GM21447 (cell line): ENCODE measurements at regions not wholly inside any gene's neighbourhood (a gene's known extent, or its start where the extent isn't known, plus 50 kb on each side); places are given as distances from the start of the nearest gene placed in this dataset.
"Not testable (repeated sequence)": the region's sequence is repeated elsewhere in the genome, so short reads cannot be mapped to it uniquely, and the experiment has no call there.

ENCODE experiments used
- ATAC-seq: cut with Tn5 transposase; IDR thresholded peaks from one replicate; pipeline ENCODE4 v1.9.1; 2021; ENCODE audit not compliant: unreplicated experiment

- ATAC-seq = no peak
These were observed 128.0 kb downstream of the BARX2 start for GRCh38 chr11:129503646-129504045.

GRCh38 chr11:129505266-129505665, 129.6 kb downstream of the BARX2 start:
- ATAC-seq = no peak

GRCh38 chr11:129508163-129508562, 132.5 kb downstream of the BARX2 start:
- ATAC-seq = no peak

GRCh38 chr11:129528296-129528695, 152.6 kb downstream of the BARX2 start:
- no peak for ATAC-seq

- no peak for ATAC-seq
These were observed 154.7 kb downstream of the BARX2 start for GRCh38 chr11:129530154-129530895.

GRCh38 chr11:129533395-129533794, 157.7 kb downstream of the BARX2 start:
- no peak for ATAC-seq

GRCh38 chr11:129536338-129536737, 160.7 kb downstream of the BARX2 start:
- no peak for ATAC-seq

- ATAC-seq = no peak
These were observed 162.7 kb downstream of the BARX2 start for GRCh38 chr11:129538323-129538722.

- no peak for ATAC-seq
These were observed 168.1 kb downstream of the BARX2 start for GRCh38 chr11:129543515-129544290.

- no peak for ATAC-seq
These were observed 169.0 kb downstream of the BARX2 start for GRCh38 chr11:129544691-129545090.

- ATAC-seq = no peak
These were observed 170.6 kb downstream of the BARX2 start for GRCh38 chr11:129546266-129546665.

- ATAC-seq = no peak
These were observed 181.8 kb downstream of the BARX2 start for GRCh38 chr11:129557421-129557820.

- no peak for ATAC-seq
These were observed 193.4 kb downstream of the BARX2 start for GRCh38 chr11:129569007-129569406.

GRCh38 chr11:129572667-129573066, 197.0 kb downstream of the BARX2 start:
- ATAC-seq = not testable (repeated sequence)

GRCh38 chr11:129573161-129573560, 197.5 kb downstream of the BARX2 start:
- no peak for ATAC-seq

GRCh38 chr11:129574431-129574830, 198.8 kb downstream of the BARX2 start:
- no peak for ATAC-seq

- no peak for ATAC-seq
These were observed 201.0 kb downstream of the BARX2 start for GRCh38 chr11:129576652-129577051.

GRCh38 chr11:129578006-129578405, 202.4 kb downstream of the BARX2 start:
- no peak for ATAC-seq

GRCh38 chr11:129580278-129580677, 204.6 kb downstream of the BARX2 start:
- no peak for ATAC-seq

GRCh38 chr11:129584316-129584715, 208.7 kb downstream of the BARX2 start:
- no peak for ATAC-seq

- no peak for ATAC-seq
These were observed 213.7 kb downstream of the BARX2 start for GRCh38 chr11:129589190-129589860.
